HL-60 (cell line): ENCODE measurements at regions not wholly inside any gene's neighbourhood (a gene's known extent, or its start where the extent isn't known, plus 50 kb on each side); places are given as distances from the start of the nearest gene placed in this dataset.

Source experiments
- DNase-seq, 2 experiments: peaks; one replicate each; pipeline ENCODE4 v3.0.0-alpha.2; 2010 to 2020; ENCODE audit warnings: low read depth in 1 of 2, low spot score in 1 of 2
- H3K27ac ChIP-seq: fragments of 250-450 bp; sonication (Bioruptor Pico); replicated peaks from 2 replicates; pipeline ENCODE4 v1.5.1; 2020; ENCODE audit warnings: mild to moderate bottlenecking, moderate library complexity
- H3K27me3 ChIP-seq: fragments of 250-450 bp; sonication (Bioruptor Pico); 2 replicates; pipeline ENCODE4 v1.5.1; 2021; ENCODE audit warnings: mild to moderate bottlenecking, moderate library complexity; ENCODE audit not compliant: insufficient read depth, poor library complexity, severe bottlenecking
- H3K4me3 ChIP-seq: replicated peaks from 2 replicates; pipeline ENCODE4 v1.5.1; 2011; ENCODE audit warnings: mild to moderate bottlenecking, control low read depth, low read length; ENCODE audit not compliant: insufficient read depth
- CTCF ChIP-seq: IDR thresholded peaks from one replicate; pipeline ENCODE4 v1.5.1; 2011; ENCODE audit warnings: low read length, control low read depth, inconsistent platforms; ENCODE audit not compliant: insufficient read depth
- GABPA ChIP-seq: IDR thresholded peaks from 2 replicates; pipeline ENCODE4 v1.6.1; 2012; ENCODE audit warnings: low read depth
- POLR2AphosphoS5 ChIP-seq: IDR thresholded peaks from 2 replicates; pipeline ENCODE4 v1.6.1; 2012; ENCODE audit warnings: low read depth
- SPI1 ChIP-seq: IDR thresholded peaks from 2 replicates; pipeline ENCODE4 v1.6.1; 2012; ENCODE audit warnings: low read depth, mild to moderate bottlenecking, borderline replicate concordance
- TF ChIP-seq, protein P1 (sequence below): IDR thresholded peaks from 2 replicates; pipeline ENCODE4 v1.6.1; 2012; ENCODE audit warnings: low read depth; ENCODE audit not compliant: insufficient replicate concordance

GRCh38 chr6:28693751-28694443, 168.2 kb downstream of the GPX5 start:
- no peak overlapping the region for H3K4me3 ChIP-seq
- TF ChIP-seq, protein P1, sequence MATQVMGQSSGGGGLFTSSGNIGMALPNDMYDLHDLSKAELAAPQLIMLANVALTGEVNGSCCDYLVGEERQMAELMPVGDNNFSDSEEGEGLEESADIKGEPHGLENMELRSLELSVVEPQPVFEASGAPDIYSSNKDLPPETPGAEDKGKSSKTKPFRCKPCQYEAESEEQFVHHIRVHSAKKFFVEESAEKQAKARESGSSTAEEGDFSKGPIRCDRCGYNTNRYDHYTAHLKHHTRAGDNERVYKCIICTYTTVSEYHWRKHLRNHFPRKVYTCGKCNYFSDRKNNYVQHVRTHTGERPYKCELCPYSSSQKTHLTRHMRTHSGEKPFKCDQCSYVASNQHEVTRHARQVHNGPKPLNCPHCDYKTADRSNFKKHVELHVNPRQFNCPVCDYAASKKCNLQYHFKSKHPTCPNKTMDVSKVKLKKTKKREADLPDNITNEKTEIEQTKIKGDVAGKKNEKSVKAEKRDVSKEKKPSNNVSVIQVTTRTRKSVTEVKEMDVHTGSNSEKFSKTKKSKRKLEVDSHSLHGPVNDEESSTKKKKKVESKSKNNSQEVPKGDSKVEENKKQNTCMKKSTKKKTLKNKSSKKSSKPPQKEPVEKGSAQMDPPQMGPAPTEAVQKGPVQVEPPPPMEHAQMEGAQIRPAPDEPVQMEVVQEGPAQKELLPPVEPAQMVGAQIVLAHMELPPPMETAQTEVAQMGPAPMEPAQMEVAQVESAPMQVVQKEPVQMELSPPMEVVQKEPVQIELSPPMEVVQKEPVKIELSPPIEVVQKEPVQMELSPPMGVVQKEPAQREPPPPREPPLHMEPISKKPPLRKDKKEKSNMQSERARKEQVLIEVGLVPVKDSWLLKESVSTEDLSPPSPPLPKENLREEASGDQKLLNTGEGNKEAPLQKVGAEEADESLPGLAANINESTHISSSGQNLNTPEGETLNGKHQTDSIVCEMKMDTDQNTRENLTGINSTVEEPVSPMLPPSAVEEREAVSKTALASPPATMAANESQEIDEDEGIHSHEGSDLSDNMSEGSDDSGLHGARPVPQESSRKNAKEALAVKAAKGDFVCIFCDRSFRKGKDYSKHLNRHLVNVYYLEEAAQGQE: no peak
- TF ChIP-seq POLR2AphosphoS5 (no peak), GABPA (no peak), CTCF (no peak), SPI1 (no peak)
- no peak overlapping the region for H3K27ac ChIP-seq
- no peak for DNase-seq
- H3K27me3 ChIP-seq: no peaks in the 10 kb centered on the region

DNA sequence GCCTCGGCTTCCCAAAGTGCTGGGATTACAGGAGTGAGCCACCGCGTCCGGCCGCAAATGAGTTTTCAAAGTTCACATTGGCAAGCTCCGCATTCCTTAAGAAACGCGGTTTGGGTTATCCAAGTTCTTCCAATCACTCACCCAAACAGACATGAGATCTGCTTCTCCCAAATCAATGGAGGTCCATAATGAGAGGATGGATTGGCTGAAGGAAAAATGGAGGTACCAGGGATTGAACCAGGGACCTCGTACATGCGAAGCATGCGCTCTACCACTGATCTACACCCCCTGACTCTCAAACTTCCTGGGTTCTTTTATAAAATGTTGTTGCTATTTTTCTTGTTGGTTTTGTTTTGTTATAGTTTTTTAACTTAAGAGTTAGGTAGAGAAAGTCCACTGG, 170.0 kb downstream of the GPX5 start:
- no peak for DNase-seq
- TF ChIP-seq POLR2AphosphoS5: no peak
- TF ChIP-seq, protein P1: no peak
- no peak for TF ChIP-seq GABPA
- no peak for TF ChIP-seq CTCF
- TF ChIP-seq SPI1: no peak
- Histone ChIP-seq H3K27me3 (peaks cover 3% of the 10 kb centered on the region), H3K27ac (no peak overlapping the region), H3K4me3 (no peak overlapping the region)

DNA sequence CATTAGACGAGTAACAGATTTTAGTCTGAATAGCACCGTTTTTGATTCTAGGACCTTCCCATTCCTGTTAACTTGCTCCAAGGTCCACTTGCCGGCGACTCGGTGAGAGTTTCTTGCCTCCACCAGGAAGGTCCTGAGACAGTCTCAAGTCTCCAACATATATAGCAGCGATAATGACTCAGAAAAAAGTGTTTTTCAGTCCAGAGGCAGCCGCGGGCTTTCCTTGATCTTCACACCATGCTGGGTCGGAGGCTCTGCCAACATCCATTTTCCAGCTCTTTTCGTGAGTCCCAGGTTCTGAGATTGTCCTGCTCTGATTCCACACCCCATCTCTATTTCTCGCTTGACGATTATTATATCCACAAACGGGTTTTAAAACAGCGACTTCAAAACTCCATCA, 170.5 kb downstream of the GPX5 start:
- peaks cover 7% of the 10 kb centered on the region for H3K27me3 ChIP-seq
- no peak for TF ChIP-seq CTCF
- TF ChIP-seq, protein P1: no peak
- no peak for TF ChIP-seq SPI1
- TF ChIP-seq POLR2AphosphoS5: no peak
- no peak for TF ChIP-seq GABPA
- DNase-seq: no peak
- no peak overlapping the region for H3K27ac ChIP-seq
- H3K4me3 ChIP-seq: no peak overlapping the region
